Tibial nerve (tissue), 4 donors: ENCODE measurements at regions not wholly inside any gene's neighbourhood (a gene's known extent, or its start where the extent isn't known, plus 50 kb on each side); places are given as distances from the start of the nearest gene placed in this dataset.

Source experiments
- CTCF ChIP-seq, 5 experiments: fragments of 200-600 bp in 3 of 5; fragments of 450-650 bp in 2 of 5; sonication (generic) in 3 of 5; IDR thresholded peaks; one replicate each; pipeline ENCODE4 v1.5.1; 2016 to 2019; ENCODE audit warnings: antibody characterized with exemption in 5 of 5, mild to moderate bottlenecking in 3 of 5, moderate library complexity in 2 of 5
- EP300 ChIP-seq, 2 donors: sonication (generic); formaldehyde crosslinking; IDR thresholded peaks; one replicate each; pipeline ENCODE4 v1.6.1; 2017; ENCODE audit warnings: antibody characterized with exemption in 2 of 2, mild to moderate bottlenecking in 1 of 2

GRCh38 chr17:16870253-16871245, 101.4 kb downstream of the TNFRSF13B start:
- no peak for TF ChIP-seq CTCF (IDR thresholded peaks at IDR 0.05)
- no peak for TF ChIP-seq EP300 (IDR thresholded peaks at IDR 0.05)
